SW 1271 (cell line): ENCODE measurements at regions not wholly inside any gene's neighbourhood (a gene's known extent, or its start where the extent isn't known, plus 50 kb on each side); places are given as distances from the start of the nearest gene placed in this dataset.
"Not testable (repeated sequence)": the region's sequence is repeated elsewhere in the genome, so short reads cannot be mapped to it uniquely, and the experiment has no call there.

ENCODE experiments used
- DNase-seq, 2 experiments: peaks; one replicate each; lab custom pipeline; 2025; lab: John Stamatoyannopoulos, UW

DNA sequence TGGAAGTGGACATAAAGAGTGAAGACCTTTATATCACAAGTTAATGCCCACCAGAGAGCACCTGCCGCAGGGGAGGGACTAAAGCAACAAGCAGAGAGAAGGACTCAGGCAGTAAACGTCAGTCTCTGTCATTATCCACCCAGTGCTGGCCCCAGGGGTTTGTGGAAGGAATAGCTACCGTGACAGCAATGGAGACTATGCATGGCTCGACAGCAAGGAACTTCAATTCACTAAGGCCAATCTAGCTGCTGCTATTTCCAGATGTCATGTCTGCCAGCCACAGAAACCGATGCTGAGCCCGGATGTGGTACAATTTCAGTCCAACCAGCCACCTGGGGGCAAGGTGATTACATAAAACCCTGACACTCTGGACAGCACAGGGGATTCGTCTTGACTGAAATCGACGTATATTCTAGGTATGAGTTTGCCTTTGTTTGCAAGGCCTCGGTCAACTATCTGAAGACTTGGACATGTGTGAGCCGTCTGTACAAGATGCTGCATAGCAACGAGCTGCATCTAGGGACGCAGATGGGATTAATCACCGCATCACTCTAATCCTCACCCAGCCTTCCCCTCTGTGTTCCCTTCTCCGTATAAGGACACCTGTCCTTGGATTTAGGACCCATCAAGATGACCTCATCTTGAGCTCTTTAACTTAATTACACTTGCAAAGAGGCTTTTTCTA, 154.1 kb upstream of the SH3BP4 start:
- no peak for DNase-seq

DNA sequence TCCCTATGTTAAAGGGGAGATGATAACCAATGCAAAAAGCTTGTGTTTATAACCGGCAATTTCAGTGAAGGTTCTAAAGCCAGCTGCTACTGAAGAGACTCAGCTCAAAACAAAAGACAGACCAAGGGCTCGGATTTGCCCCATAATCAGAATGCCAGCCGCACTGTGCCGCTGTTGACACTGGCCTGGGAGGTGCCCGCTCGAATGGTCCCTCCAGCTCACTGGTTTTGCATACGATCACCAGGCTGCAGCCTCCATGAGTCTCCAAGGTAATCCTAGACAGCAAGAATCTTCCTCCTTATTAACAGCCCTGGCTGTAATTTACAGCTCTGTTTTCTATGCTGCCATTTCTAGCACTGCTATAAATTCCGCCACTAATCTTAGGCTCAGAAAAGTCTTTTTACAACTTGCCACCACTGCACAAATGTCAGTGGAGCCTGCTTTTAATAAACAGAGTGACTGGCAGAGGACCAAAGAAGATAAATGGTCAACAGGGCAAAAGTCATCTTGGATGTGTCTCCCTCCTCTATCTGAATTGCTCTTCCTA, 155.7 kb upstream of the SH3BP4 start:
- no peak for DNase-seq

DNA sequence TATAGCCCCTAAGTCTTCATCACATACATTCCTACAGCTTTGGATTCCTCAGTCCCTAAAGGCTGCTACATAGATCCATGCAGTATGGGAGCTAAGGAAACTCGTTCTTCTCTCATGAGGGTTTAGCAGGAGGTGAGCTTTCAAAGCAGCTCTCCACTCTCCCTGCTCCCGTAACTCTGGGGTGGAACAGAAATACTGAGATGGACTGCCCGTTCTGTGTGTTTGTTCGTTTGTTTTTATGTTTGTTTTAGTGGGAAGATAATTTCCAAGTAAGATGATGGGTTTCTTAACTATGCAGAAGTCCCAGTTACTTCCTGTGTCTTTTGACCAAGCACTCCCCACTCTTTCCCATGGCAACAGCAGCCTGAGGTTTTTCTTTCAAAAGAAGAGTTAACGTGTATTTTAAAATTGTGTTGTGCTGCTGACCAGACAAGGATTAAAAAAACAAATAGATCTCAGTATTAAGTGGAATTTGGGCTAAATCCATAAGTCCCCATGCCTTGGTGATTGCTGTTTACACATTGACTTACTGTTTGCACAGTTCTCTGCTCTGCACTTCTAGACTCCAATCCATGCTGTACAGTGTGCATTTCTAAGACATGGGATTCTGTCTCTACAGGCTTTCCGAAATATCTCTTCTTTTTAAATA, 156.4 kb upstream of the SH3BP4 start:
- DNase-seq, result no peak

DNA sequence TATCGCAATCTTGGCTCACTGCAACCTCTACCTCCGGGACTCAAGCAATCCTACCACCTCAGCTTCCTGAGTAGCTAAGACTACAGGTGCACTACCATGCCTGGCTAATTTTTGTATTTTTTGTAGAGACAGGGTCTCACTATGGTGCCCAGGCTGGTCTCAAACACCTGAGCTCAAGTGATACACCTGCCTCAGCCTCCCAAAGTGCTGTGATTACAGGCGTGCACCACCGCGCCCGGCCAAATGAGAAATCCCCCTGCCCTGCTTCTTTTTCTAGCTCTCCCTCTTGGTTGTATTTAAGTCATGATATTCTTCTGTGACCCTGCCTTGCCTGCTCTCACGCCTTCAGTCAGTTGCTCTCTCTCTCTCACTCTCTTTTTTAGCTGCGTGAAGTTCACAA, 157.0 kb upstream of the SH3BP4 start:
- DNase-seq, result no peak

DNA sequence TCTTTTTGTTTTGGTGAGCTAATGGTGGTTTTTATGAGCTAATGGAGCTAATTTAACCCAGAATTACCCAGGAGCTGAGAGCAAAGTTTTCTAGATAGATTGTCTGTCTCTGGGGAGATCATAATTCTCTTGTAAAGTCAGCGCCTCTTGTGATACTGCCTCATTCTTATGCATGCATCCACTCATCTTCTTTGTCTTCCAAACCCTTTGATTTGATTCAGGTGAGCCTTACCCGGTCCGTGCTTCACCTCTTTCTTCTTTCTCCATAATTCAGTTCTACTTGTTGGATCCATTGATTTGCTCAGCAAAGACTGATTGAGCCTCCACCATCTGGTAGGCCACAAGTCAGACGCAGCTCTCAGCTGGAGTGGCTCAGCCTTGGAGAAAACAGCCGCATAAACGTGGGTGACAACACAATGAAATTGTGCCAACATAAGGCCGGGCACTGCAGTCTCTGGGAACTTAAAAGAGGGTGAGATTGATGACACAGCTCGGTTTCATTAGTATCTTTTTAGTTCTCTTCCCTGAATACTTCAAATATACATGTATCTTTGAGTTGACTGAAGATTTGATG, 158.5 kb upstream of the SH3BP4 start:
- no peak for DNase-seq

DNA sequence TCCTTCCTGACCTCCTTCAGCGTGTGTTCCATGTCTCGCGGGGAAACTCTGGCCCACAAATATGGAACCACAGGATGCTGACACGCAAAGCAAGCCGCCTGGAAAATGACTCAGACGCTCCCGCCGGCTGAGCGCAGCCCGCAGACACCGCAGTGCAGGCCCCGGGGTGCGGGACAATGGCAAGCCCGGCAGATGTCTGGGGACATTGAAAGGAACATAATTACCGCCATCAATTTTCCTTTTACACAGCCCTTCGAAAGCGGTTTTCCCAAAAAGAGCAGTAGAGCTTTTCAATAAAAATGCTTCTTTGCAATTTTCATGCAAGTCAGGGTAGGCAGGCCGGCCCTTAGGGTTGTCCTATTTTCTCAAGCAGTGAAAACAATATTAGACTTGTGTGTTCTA, 159.2 kb upstream of the SH3BP4 start:
- no peak for DNase-seq

DNA sequence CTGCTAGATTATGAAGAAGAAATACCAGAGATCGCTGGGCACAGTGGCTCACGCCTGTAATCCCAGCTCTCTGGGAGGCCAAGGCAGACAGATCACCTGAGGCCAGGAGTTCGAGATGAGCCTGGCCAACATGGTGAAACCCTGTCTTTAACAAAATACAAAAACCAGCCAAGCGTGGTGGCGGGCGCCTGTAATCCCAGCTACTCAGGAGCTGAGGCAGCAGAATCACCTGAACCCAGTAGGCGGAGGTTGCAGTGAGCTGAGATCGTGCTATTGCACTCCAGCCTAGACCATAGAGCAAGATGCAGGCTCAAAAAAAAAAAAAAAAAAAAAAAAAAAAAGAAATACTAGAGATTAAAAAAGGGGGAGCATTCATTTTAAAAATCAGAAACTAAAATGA, 159.7 kb upstream of the SH3BP4 start:
- DNase-seq, result not testable (repeated sequence)

DNA sequence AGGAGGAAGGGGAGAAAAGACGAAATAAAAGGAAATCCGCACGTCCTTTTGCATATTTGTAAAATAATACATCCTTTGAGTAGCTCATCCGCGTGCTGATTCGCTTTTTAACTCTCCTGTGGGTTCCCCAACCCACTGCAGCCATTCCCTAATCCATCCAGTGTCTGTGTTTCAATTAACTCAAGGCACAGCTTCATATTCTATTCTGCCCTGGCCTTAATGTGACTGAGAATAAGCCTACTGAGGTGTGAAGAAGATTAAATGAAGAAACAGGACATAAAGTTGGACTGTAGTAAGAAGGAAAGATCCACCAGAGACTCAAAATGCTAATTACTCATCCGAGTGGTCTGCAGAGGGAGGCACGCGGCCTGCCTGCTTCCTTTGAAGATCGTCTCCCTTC, 161.4 kb upstream of the SH3BP4 start:
- no peak for DNase-seq

DNA sequence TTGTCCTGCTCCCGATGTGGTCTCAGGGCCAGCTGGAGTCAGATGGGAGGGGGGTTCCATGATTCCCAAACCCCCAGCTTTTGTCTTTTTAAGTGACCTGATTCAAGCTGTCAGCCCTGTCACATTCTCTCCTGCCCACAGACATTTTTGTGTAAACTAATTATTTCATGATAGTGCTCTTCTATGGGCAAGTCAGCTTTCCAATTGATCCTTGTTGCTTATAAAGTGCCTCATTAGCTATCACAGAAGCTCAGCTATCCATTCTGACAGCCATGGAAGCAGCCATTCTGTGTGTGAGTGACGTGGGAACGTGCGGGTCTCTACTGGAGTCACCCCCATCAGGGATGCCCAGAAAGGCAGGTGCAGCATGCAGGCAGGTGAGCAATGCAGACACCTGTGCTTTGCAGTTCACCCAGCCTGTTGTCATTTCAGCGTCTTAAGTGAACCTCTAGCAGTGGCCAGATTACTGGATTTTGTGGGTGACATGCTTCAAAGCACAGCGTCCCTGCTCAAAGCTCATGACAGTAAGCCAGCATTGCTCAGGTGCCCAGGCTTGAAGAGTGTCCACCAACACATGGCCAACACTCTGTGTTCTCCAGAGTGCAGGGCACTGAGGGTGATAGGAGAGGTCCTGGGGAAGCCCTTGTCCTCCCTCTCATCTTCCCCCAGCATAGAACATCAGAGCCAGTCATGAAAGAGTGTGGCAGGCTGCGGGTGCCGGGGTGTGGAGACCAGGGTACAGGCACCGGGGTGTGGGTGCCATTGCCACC, 162.1 kb upstream of the SH3BP4 start:
- DNase-seq, result no peak

DNA sequence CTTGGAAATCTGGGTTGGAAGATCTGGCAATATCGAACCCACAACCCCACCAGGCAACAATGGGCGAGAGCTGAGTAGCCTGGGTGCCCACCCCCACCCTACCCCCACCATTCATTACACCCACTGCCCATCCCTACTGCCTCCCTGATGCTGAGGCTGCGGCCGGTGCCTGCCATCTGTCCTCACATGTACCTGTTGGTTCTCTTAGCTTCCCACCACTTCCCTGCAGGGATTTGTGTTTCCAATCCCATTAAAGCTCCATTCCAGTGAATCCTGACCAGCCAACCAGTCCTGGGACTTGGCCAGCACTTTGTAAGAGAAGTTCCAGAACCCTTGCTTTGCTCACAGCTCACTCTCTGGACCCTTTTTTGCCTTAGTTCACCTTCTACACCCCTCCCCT, 163.0 kb upstream of the SH3BP4 start:
- no peak for DNase-seq

DNA sequence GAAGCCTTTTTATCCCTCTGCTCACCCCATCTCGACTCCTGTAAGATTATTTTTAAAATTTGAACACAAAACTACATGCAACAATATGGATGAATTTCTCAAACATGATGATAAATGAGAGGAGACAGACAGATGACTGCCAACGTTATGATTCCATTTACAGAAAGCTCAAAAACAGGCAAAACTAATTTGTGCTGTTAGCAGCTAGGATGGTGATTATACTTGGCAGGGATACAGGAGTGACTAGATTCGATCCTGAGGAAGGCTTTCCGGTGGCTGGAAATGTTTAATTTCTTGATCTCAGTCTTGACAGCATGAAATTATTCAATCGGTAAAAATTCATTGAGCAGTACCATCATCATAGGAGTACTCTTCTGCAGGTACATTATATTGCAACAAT, 163.4 kb upstream of the SH3BP4 start:
- DNase-seq, result no peak

DNA sequence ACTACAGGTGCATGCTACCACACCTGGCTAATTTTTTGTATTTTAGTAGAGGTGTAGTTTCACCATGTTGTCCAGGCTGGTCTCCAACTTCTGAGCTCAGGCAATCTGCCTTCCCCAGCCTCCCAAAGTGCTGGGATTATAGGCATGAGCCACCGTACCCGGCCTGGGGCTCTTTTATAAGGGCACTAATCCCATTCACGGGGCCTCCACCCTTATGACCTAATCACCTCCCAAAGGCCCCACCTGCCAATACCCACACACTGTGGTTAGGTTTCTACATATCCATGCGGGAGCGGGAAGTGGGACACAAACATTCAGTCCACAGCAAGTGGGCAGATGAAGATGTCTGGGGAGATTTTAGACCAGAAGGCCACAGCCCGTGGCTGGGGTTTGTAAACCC, 164.7 kb upstream of the SH3BP4 start:
- DNase-seq, result no peak

DNA sequence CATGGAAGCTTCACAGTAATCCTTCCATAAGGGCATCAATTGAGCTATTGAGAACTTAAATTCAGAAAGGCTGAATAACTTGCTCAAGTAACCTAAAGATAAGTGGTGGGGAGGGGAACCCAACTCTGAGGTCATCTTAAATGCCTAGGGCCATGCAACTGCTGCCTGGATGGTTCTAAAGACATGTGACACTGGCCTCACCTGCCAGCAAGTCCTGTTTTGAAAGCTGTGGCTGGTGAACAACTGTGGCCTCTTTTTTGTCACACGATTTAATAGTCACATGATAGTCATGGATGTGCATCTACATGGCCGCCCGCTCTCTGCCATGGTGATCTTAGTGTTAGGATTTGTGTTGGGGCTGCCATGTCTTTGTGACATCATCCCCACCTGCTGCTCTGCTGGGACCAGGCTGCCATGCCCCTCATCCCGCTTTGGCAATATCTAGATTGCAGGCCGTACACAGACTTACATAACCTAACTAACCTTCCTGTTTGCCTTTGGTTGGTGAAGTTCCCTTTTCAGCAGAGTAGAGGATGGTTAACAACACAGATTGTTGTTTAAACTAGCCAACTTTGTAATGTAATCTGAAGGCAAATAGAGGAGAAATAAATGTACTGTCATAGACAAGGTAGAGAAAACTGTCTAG, 177.9 kb upstream of the SH3BP4 start:
- DNase-seq, result no peak

DNA sequence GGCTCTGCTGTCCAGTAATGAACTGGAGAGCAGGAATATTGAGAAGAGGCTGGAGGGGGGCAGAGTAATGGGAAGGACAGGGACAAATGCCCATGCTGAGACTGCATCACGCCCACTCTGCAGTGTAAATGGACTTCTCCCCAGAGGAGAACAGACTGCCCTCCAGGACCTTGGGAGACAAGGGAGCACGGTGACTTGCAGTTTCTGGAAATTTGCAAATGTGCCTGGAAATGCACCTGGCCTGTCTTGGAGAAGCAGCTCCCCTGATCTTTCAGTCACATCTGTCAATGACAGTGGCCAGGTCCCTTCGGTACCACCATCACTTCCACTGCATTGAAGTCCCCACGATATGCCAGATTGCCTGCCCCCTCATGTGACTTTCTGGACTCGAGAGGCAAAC, 178.7 kb upstream of the SH3BP4 start:
- DNase-seq, result no peak

DNA sequence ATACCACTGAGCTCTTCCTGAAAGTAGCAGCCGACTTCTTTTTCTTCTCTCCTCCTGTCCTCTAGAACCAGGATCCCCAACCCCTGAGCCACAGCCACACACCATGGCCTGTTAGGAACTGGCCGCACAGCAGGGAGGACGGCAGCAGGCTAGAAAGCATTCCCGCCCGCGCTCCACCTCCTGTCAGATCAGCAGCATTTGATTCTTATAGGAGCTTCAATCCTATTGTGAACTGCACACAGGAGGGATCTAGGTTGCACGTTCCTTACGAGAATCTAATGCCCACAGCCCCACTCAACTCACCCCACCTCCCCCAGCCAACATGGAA, 179.1 kb upstream of the SH3BP4 start:
- no peak for DNase-seq

DNA sequence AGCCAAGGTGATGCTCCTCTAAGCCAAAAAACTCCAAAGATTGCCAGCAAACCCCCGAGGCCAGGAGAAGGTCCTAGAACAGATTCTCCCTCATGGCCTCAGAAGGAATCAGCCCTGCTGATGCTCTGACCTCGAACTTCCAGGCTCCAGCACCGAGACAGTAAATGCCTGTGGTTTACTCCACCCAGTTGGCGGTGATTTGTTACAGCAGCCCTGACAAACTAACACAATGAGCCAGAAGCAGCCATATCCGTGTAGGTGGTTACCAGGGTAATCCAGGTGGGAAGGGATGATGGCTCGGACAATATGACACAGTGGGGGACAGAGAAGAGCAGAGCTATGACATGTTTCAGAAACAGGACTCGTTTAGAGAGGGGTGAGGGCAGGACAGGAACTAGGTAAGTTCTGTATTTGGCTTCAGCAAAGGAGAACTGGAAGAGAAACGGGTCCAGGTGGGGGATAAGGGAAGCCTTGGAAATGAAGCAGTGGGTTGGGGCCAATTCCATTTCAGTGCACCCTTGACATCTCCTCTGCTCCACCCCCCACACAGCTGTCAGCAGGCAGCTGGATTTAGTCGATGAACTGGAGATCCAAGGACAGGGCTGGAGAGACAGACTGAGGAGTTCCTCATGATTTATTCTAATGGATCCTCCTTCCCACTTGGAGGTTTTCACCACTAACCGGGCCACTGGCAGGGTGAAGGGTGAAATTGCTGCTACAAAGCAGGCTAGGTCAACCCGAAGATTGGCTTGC, 179.7 kb upstream of the SH3BP4 start:
- no peak for DNase-seq

DNA sequence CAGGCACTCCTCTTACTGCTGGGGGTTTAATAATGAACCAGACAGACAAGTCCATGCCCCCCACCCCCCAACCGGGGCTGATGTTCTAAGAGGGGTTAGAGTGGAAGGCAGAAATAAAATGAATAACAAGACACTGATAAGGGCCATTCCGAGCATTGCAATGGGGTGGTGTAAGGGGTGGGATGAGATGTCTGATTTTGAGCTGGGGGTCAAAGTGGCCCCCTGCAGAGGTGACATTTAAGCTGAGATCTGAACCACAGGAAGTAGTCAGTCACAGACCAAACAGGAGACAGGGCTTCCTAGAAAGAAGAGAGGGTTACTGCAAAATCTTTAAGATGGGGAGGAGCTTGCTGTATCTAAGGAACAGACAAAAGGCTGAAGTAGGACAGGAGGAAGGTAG, 180.6 kb upstream of the SH3BP4 start:
- DNase-seq, result no peak

DNA sequence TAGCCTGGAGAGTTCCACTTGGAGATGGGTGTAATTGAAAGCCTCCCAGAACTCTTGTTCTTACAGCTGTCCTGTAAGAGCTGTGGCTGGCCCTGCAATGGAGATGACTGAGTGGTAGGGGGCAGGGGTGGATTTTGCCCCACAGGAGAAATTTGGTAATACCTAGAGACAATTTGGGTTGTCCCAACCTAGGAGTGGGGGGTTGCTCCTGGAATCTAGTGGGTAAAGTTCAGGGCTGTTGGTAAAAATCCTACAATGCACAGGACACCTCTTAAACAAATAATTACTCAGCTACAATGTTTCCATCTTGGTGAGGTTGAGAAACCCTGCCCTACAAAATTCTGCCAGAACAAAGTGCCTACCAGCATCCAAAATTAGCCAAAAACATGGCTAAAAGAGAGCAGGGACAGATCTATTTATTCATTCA, 181.1 kb upstream of the SH3BP4 start:
- no peak for DNase-seq

DNA sequence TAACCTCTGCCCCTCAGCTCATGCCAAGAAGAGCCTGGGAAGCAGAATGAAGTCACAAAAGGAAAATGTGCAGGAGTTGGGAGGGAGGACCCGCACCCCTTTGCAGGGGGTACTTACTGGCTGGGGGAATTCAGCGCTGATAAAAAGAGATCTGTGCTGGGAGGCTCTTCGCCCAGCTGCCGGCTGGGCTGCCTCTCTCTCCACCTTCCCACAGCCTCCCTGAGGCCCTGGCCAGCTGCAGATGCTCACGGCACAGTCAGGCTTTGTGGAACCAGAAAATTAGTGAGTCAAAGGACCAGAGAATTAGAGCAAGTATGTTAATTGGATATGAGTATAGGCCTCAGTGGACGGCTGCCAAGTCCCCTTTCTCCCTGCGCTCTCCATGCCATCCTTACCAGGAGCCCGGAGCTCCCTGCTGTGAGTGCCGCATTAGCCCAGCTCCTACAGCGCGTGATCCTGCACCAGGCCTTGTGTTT, 181.7 kb upstream of the SH3BP4 start:
- no peak for DNase-seq

DNA sequence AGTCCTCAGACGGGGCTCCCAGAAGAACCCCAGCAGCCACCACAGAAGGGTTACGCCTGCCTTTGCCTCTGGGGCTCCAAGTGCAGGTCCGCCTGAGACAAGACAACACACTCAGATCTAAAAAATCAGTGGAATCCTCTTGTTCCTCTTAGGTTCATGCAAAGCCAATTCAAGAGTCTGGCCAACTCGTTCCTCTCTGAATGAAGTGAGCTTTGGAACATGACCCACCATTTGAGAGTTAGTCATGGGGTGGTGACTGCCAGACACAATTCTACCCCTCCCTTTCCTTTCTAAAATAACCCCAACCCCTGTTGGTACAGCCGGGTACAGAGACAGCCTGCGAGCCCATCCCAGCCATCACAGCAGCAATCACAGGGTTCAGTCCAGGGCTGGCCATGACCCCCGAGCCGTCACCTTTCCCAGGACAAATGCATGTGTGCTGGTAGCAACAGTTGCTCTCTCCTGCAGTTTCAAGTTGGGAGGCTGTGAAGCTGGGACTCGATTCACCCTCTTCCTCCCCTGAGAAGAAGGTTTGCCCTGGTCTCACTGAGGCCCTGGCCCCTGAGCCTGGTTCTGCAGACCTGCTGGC, 183.1 kb upstream of the SH3BP4 start:
- DNase-seq, result no peak

DNA sequence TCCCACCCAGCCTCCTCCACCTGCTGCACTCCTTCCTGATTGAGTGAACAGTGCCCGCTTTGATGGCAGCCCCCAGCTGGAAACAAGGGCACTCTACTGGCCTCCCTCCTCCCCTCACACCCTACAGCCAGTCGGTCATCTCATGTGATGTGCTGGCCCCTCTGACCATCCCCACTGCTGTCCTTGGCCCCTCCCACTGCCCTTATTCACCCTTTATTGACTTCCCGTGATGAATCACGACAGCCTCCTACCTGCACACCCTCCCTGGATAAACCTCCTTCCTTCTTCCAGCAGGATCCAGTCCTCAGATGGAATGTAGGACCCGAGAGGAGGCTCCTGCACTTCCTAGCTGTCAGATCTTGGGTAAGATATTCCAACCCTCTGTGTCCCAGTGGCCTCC, 186.5 kb upstream of the SH3BP4 start:
- DNase-seq, result no peak
